ENCODE measurements at regions not wholly inside any gene's neighbourhood (a gene's known extent, or its start where the extent isn't known, plus 50 kb on each side); places are given as distances from the start of the nearest gene placed in this dataset.

- no peak overlapping the region for H3K4me3 Mint-ChIP-seq (ENCODE audit: unreplicated experiment)
- no peak overlapping the region for H3K27ac Mint-ChIP-seq (ENCODE audit: unreplicated experiment)
- DNase-seq, result no peak
- no peaks in the 10 kb centered on the region for H3K27me3 Mint-ChIP-seq (ENCODE audit: unreplicated experiment)
- TF ChIP-seq CTCF (IDR thresholded peaks at IDR 0.05; ENCODE audit: partially characterized antibody, unreplicated experiment), result no peak
- peaks cover 2% of the 10 kb centered on the region for H3K9me3 Mint-ChIP-seq (ENCODE audit: unreplicated experiment)
- H3K36me3 Mint-ChIP-seq (ENCODE audit: unreplicated experiment), result no peaks in the 10 kb centered on the region
- H3K4me1 Mint-ChIP-seq (ENCODE audit: low read depth, unreplicated experiment), result peaks cover 1% of the 10 kb centered on the region
These were observed 183.9 kb upstream of the LPP start for GRCh38 chr3:187970106-187970505.

DNA sequence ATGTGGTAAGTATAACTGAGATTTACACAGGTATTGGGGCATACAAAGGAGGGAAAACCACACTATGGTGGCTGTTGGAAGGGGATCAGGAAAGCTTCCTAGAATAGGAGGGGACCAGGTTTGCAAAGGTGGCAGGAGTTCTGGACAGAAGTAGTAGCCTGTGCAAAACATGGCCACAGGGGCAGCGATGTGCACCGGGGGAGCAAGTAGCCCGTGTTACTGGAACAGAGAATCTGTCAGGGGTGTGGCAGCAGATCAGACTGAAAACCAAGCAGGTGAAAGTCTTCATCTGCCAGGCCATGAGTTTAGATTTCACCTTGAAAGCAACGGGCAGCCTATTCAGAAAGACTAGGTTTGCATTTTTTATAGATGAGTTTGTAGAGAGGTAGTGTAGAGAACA lies 182.3 kb upstream of the LPP start:
- no peaks in the 10 kb centered on the region for H3K36me3 Mint-ChIP-seq (ENCODE audit: unreplicated experiment)
- H3K4me1 Mint-ChIP-seq (ENCODE audit: low read depth, unreplicated experiment), result peaks cover 1% of the 10 kb centered on the region
- DNase-seq, result no peak
- TF ChIP-seq CTCF (IDR thresholded peaks at IDR 0.05; ENCODE audit: partially characterized antibody, unreplicated experiment), result no peak
- no peak overlapping the region for H3K4me3 Mint-ChIP-seq (ENCODE audit: unreplicated experiment)
- peaks cover 2% of the 10 kb centered on the region for H3K9me3 Mint-ChIP-seq (ENCODE audit: unreplicated experiment)
- no peak overlapping the region for H3K27ac Mint-ChIP-seq (ENCODE audit: unreplicated experiment)
- no peaks in the 10 kb centered on the region for H3K27me3 Mint-ChIP-seq (ENCODE audit: unreplicated experiment)

DNA sequence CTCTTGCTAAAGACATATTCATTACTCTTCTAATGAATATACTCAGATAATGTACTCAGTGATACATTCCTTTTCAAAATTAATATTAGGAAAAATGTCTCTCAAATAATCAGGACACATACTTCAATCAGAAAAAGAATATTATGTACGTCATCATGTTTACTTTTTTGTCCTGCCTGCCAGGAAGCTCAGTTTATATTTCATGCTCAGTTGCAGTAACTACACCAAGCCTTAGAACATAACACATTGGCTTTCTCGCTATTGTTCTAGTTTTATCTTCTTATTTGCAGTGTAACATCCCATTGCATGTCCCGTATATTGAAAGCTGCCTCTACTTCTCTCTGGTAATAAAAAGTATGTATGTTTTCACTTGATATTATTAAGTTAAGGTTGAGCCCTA lies 181.5 kb upstream of the LPP start:
- Mint-ChIP-seq H3K27me3 (ENCODE audit: unreplicated experiment) (no peaks in the 10 kb centered on the region), H3K9me3 (ENCODE audit: unreplicated experiment) (peaks cover 2% of the 10 kb centered on the region), H3K27ac (ENCODE audit: unreplicated experiment) (no peak overlapping the region), H3K4me3 (ENCODE audit: unreplicated experiment) (no peak overlapping the region), H3K4me1 (ENCODE audit: low read depth, unreplicated experiment) (peaks cover 1% of the 10 kb centered on the region), H3K36me3 (ENCODE audit: unreplicated experiment) (no peaks in the 10 kb centered on the region)
- no peak for TF ChIP-seq CTCF (IDR thresholded peaks at IDR 0.05; ENCODE audit: partially characterized antibody, unreplicated experiment)
- no peak for DNase-seq

GRCh38 chr3:187973977-187974870 lies 179.7 kb upstream of the LPP start:
- Mint-ChIP-seq H3K4me1 (ENCODE audit: low read depth, unreplicated experiment) (peaks cover 1% of the 10 kb centered on the region), H3K36me3 (ENCODE audit: unreplicated experiment) (no peaks in the 10 kb centered on the region), H3K4me3 (ENCODE audit: unreplicated experiment) (no peak overlapping the region), H3K27me3 (ENCODE audit: unreplicated experiment) (no peaks in the 10 kb centered on the region), H3K27ac (ENCODE audit: unreplicated experiment) (no peak overlapping the region), H3K9me3 (ENCODE audit: unreplicated experiment) (no peaks in the 10 kb centered on the region)
- DNase-seq, result no peak
- TF ChIP-seq CTCF (IDR thresholded peaks at IDR 0.05; ENCODE audit: partially characterized antibody, unreplicated experiment), result no peak

DNA sequence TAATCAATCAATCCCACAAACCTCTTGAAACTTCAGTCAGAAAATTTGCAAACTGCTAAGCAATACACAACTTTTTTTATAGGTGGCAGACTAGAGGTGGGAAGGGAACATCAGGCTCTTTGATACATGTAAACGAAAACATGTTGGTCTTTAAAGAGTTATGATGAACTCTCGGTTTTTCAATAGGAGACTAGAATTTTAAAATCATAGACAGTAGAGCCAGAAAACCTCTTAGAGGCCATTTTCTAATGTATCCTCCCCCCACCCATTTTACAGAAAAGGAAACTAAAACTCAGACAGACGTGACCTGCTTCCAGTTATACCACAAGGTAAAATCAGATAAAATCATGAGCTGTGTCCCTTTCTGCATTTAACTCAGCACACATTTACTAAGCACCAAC lies 179.1 kb upstream of the LPP start:
- H3K27me3 Mint-ChIP-seq (ENCODE audit: unreplicated experiment), result no peaks in the 10 kb centered on the region

More for the DNA sequence above, 179.1 kb upstream of the LPP start:
- H3K36me3 Mint-ChIP-seq (ENCODE audit: unreplicated experiment), result no peaks in the 10 kb centered on the region
- H3K27ac Mint-ChIP-seq (ENCODE audit: unreplicated experiment), result no peak overlapping the region
- DNase-seq, result no peak
- TF ChIP-seq CTCF (IDR thresholded peaks at IDR 0.05; ENCODE audit: partially characterized antibody, unreplicated experiment), result no peak
- peaks cover 6% of the 10 kb centered on the region for H3K4me1 Mint-ChIP-seq (ENCODE audit: low read depth, unreplicated experiment)
- H3K9me3 Mint-ChIP-seq (ENCODE audit: unreplicated experiment), result no peaks in the 10 kb centered on the region
- H3K4me3 Mint-ChIP-seq (ENCODE audit: unreplicated experiment), result no peak overlapping the region

Data from glutamatergic neuron (in vitro differentiated cells).